ENCODE measurements at regions not wholly inside any gene's neighbourhood (a gene's known extent, or its start where the extent isn't known, plus 50 kb on each side); places are given as distances from the start of the nearest gene placed in this dataset.

GRCh38 chr20:4326195-4327065 is 77.3 kb upstream of the ADRA1D start:
- TF ChIP-seq CTCF (IDR thresholded peaks at IDR 0.05; ENCODE audit: low read length): no peak
- TF ChIP-seq EZH2 (IDR thresholded peaks at IDR 0.05; ENCODE audit: borderline replicate concordance, low read length): no peak
